GM23248 (cell line): ENCODE measurements at regions not wholly inside any gene's neighbourhood (a gene's known extent, or its start where the extent isn't known, plus 50 kb on each side); places are given as distances from the start of the nearest gene placed in this dataset.
"Not testable (repeated sequence)": the region's sequence is repeated elsewhere in the genome, so short reads cannot be mapped to it uniquely, and the experiment has no call there.

Experiments
- DNase-seq: peaks from one replicate; pipeline ENCODE4 v3.0.0-alpha.2; 2015
- H2AFZ ChIP-seq: fragments of 200-600 bp; sonication (generic); 2 replicates; pipeline ENCODE4 v1.6.1; 2016; ENCODE audit warnings: antibody characterized with exemption
- H3F3A ChIP-seq: fragments of 200-600 bp; sonication (generic); 2 replicates; pipeline ENCODE4 v1.6.1; 2016; ENCODE audit warnings: mild to moderate bottlenecking, antibody characterized with exemption, mixed run types; ENCODE audit not compliant: insufficient read depth
- H3K27ac ChIP-seq: fragments of 200-600 bp; sonication (generic); 2 replicates; pipeline ENCODE4 v1.5.1; 2016; ENCODE audit warnings: mild to moderate bottlenecking
- H3K27me3 ChIP-seq: fragments of 200-600 bp; sonication (generic); replicated peaks from 2 replicates; pipeline ENCODE4 v1.6.1; 2016; ENCODE audit warnings: mild to moderate bottlenecking; ENCODE audit not compliant: insufficient read depth
- H3K36me3 ChIP-seq: fragments of 200-600 bp; sonication (generic); 2 replicates; pipeline ENCODE4 v1.6.1; 2016; ENCODE audit warnings: low read depth, mild to moderate bottlenecking
- H3K4me1 ChIP-seq: fragments of 200-600 bp; sonication (generic); 2 replicates; pipeline ENCODE4 v1.6.1; 2016; ENCODE audit warnings: mild to moderate bottlenecking; ENCODE audit not compliant: insufficient read depth
- H3K4me2 ChIP-seq: fragments of 200-600 bp; sonication (generic); one replicate; pipeline ENCODE4 v1.6.1; 2016; ENCODE audit warnings: mild to moderate bottlenecking; ENCODE audit not compliant: unreplicated experiment
- H3K4me3 ChIP-seq: fragments of 200-600 bp; sonication (generic); 2 replicates; pipeline ENCODE4 v1.5.1; 2016; ENCODE audit warnings: mild to moderate bottlenecking
- H3K79me2 ChIP-seq: fragments of 200-600 bp; sonication (generic); 2 replicates; pipeline ENCODE4 v1.6.1; 2016; ENCODE audit warnings: mild to moderate bottlenecking; ENCODE audit not compliant: insufficient read depth
- H3K9ac ChIP-seq: fragments of 200-600 bp; sonication (generic); 2 replicates; pipeline ENCODE4 v1.6.1; 2016; ENCODE audit warnings: mild to moderate bottlenecking
- H3K9me2 ChIP-seq: fragments of 200-600 bp; sonication (generic); 2 replicates; pipeline ENCODE4 v1.6.1; 2016; ENCODE audit warnings: mixed run types, mild to moderate bottlenecking, moderate library complexity; ENCODE audit not compliant: insufficient read depth
- H3K9me3 ChIP-seq: fragments of 200-600 bp; sonication (generic); one replicate; pipeline ENCODE4 v1.6.1; 2017; ENCODE audit warnings: low read depth
- H4K20me1 ChIP-seq: fragments of 200-600 bp; sonication (generic); 2 replicates; pipeline ENCODE4 v1.6.0; 2016; ENCODE audit not compliant: insufficient read depth
- EZH2 ChIP-seq: fragments of 200-600 bp; sonication (generic); IDR thresholded peaks from 2 replicates; pipeline ENCODE4 v1.6.1; 2018; ENCODE audit warnings: antibody characterized with exemption, mild to moderate bottlenecking; ENCODE audit not compliant: insufficient read depth, poor library complexity, severe bottlenecking
- EZH2phosphoT487 ChIP-seq: fragments of 200-600 bp; sonication (generic); IDR thresholded peaks from 2 replicates; pipeline ENCODE4 v1.6.1; 2018; ENCODE audit warnings: antibody characterized with exemption, moderate library complexity, mild to moderate bottlenecking, low read depth; ENCODE audit not compliant: insufficient read depth
- WGBS, 2 experiments: methylation state at CpG; one replicate each; pipeline ENCODE4 v1.1.6; 2015 to 2017; ENCODE audit warnings: low lambda C conversion rate in 2 of 2, low coverage in 1 of 2; ENCODE audit errors: missing lambda C conversion rate in 2 of 2; 5-methylcytosine and 5-hydroxymethylcytosine counted together
- in situ Hi-C: fragments of 300-500 bp; cut with MboI; formaldehyde crosslinking; loops from 2 replicates; pipeline ENCODE4 v1.15.0; 2020

GRCh38 chr6:81891874-81892273 is 139.4 kb upstream of the TENT5A start:
- Histone ChIP-seq H3K9me3 (no peaks in the 10 kb centered on the region), H3K4me2 (peak overlapping the region; percentile 78), H3K27me3 (no peaks in the 10 kb centered on the region), H3K36me3 (no peaks in the 10 kb centered on the region), H4K20me1 (no peaks in the 10 kb centered on the region), H3K79me2 (no peaks in the 10 kb centered on the region), H2AFZ (no peak overlapping the region), H3K9ac (no peak overlapping the region), H3K9me2 (no peaks in the 10 kb centered on the region), H3F3A (peaks cover 55% of the 10 kb centered on the region), H3K4me1 (peaks cover 70% of the 10 kb centered on the region), H3K4me3 (no peak overlapping the region), H3K27ac (peak overlapping the region; percentile 82; the same call in 1 of the 2 replicates)
- in situ Hi-C loops: no loop called here
- TF ChIP-seq EZH2phosphoT487: no peak
- TF ChIP-seq EZH2: no peak
- no peak for DNase-seq
- WGBS, 2 experiments: 96 to 97% methylated on average over 5 of the region's 5 CpGs

GRCh38 chr6:81890846-81891245 is 138.4 kb upstream of the TENT5A start:
- WGBS, 2 experiments: 0 to 2% methylated on average over 2 of the region's 2 CpGs
- peak; percentile 94 for DNase-seq
- H3K9me2 ChIP-seq: no peaks in the 10 kb centered on the region
- H3K4me2 ChIP-seq: peak overlapping the region; percentile 78
- peak overlapping the region; percentile 48 for H3K4me3 ChIP-seq
- peak overlapping the region; percentile 46 for H3K9ac ChIP-seq
- H3K9me3 ChIP-seq: no peaks in the 10 kb centered on the region
- H3K36me3 ChIP-seq: no peaks in the 10 kb centered on the region
- TF ChIP-seq EZH2phosphoT487 (0 out of 2 replicates have a peak, but pooled peaks have one; percentile 76), EZH2 (no peak)
- H3K4me1 ChIP-seq: peaks cover 61% of the 10 kb centered on the region
- H3F3A ChIP-seq: peaks cover 47% of the 10 kb centered on the region
- in situ Hi-C loops: no loop called here
- peak overlapping the region; percentile 82 for H3K27ac ChIP-seq
- H4K20me1 ChIP-seq: no peaks in the 10 kb centered on the region
- no peaks in the 10 kb centered on the region for H3K79me2 ChIP-seq
- H3K27me3 ChIP-seq: no peaks in the 10 kb centered on the region
- H2AFZ ChIP-seq: peak overlapping the region; percentile 20; the same call in 1 of the 2 replicates

- H3K9me2 ChIP-seq: no peaks in the 10 kb centered on the region
- peak overlapping the region; percentile 82 for H3K27ac ChIP-seq
- 96% methylated on average over 6 of the region's 6 CpGs for WGBS, 2 experiments
- H3K27me3 ChIP-seq: no peaks in the 10 kb centered on the region
- no peak for DNase-seq
- H3K4me1 ChIP-seq: peaks cover 48% of the 10 kb centered on the region
- H2AFZ ChIP-seq: 0 out of 2 replicates have a peak overlapping the region, but pooled peaks have one; percentile 20
- no peak overlapping the region for H3K9ac ChIP-seq
- no peaks in the 10 kb centered on the region for H3K9me3 ChIP-seq
- no peaks in the 10 kb centered on the region for H3K36me3 ChIP-seq
- no peak overlapping the region for H3K4me3 ChIP-seq
- peak overlapping the region; percentile 77 for H3K4me2 ChIP-seq
- TF ChIP-seq EZH2: no peak
- TF ChIP-seq EZH2phosphoT487: no peak
- no peaks in the 10 kb centered on the region for H3K79me2 ChIP-seq
- H4K20me1 ChIP-seq: no peaks in the 10 kb centered on the region
- H3F3A ChIP-seq: peaks cover 33% of the 10 kb centered on the region
- in situ Hi-C loops: no loop called here
Measured at GRCh38 chr6:81889377-81890053, 137.0 kb upstream of the TENT5A start.

- H2AFZ ChIP-seq, in situ Hi-C loops, H3K27me3 ChIP-seq, H3K4me2 ChIP-seq, H3K4me3 ChIP-seq, H3K9me2 ChIP-seq, H3K79me2 ChIP-seq, DNase-seq, H3K9me3 ChIP-seq, H4K20me1 ChIP-seq, H3K36me3 ChIP-seq, H3K9ac ChIP-seq, H3K27ac ChIP-seq: not testable (repeated sequence)
- peaks cover 25% of the 10 kb centered on the region for H3F3A ChIP-seq
- peaks cover 29% of the 10 kb centered on the region for H3K4me1 ChIP-seq
- 95% methylated on average over 1 of the region's 1 CpG for WGBS, 2 experiments
Measured at GRCh38 chr6:81886909-81887308, 134.4 kb upstream of the TENT5A start.
